NCI-H2081 treated with DMSO at 0.1 percent for 48 hours (cell line): ENCODE measurements at regions not wholly inside any gene's neighbourhood (a gene's known extent, or its start where the extent isn't known, plus 50 kb on each side); places are given as distances from the start of the nearest gene placed in this dataset.
"Not testable (repeated sequence)": the region's sequence is repeated elsewhere in the genome, so short reads cannot be mapped to it uniquely, and the experiment has no call there.

Experiments used
- DNase-seq: peaks from one replicate; lab custom pipeline; 2025; lab: John Stamatoyannopoulos, UW

- no peak for DNase-seq
Measured at GRCh38 chr2:51778806-51779205, 746.9 kb upstream of the NRXN1 start.

DNA sequence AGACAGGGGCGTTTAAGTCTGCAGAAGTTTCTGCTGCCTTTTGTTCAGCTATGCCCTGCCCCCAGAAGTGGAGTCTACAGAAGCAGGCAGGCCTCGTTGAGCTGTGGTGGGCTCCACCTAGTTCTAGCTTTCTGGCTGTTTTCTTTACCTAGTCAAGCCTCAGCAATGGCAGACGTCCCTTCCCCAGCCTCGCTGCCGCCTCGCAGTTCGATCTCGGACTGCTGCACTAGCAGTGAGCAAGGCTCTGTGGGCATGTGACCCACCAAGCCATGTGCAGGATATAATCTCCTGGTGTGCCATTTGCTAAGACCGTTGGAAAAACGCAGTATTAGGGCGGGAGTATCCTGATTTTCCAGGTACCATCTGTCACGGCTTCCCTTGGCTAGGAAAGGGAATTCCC lies 742.7 kb upstream of the NRXN1 start:
- DNase-seq: not testable (repeated sequence)

DNA sequence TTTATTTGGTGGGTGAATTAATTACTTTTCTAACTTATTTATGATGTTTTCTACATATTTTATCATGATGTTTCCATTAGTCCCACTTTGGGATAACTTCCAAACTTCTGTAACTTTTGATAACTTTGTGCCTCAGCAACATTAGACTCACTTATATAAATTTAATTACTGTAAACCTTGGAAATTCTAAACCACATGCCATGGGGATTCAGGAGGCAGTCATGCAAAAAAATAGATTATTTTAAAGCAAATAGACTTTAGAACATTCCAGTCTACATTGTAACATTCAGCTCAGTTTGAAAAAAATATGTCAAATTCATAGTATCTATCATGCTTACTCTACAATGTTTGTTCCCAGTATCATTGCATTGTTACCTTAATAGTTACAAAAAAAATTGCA lies 728.5 kb upstream of the NRXN1 start:
- no peak for DNase-seq

- DNase-seq: no peak
Measured at GRCh38 chr2:51758081-51758480, 726.1 kb upstream of the NRXN1 start.

GRCh38 chr2:51734115-51734514 lies 702.2 kb upstream of the NRXN1 start:
- DNase-seq: no peak

- DNase-seq: no peak
Measured at GRCh38 chr2:51723691-51724090, 691.8 kb upstream of the NRXN1 start.

GRCh38 chr2:51722311-51722710 lies 690.4 kb upstream of the NRXN1 start:
- DNase-seq: no peak

GRCh38 chr2:51720826-51721225 lies 688.9 kb upstream of the NRXN1 start:
- DNase-seq: no peak

DNA sequence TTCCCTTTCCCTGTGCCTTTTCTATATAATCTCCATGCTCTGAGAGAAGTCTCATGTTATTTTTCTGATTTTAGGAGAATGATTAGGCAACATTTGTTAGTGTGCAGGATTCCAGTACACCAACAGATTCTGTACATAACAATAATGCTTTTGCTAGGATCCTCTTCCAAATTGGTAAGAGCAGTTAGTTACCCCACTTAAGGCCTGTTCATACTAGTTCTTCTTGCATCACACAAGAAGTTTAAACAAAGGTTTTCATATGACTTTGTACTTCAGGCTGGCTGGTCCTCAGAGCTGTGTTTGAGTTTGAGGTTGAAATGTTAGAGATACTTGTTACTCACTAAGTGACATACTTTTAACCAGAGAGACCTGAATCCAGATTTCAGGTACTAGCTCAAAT lies 686.9 kb upstream of the NRXN1 start:
- no peak for DNase-seq

- DNase-seq: no peak
Measured at GRCh38 chr2:51717312-51717711, 685.4 kb upstream of the NRXN1 start.

DNA sequence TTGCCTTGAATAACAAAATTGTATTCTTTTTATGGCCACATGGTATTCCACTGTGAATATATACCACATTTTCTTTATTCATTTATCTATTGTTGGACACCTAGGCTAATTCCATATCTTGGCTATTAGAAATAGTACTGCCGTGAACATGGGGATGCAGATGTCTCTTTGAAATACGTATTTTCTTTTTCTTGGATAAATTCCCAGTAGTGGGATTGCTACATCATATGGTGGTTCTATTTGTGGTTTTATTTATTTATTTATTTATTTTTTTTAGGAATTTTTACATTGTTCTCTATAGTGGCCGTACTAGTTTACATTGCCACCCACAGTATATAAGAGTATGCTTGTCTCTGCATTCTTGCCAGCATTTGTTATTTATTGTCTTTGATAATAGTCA lies 679.8 kb upstream of the NRXN1 start:
- no peak for DNase-seq

DNA sequence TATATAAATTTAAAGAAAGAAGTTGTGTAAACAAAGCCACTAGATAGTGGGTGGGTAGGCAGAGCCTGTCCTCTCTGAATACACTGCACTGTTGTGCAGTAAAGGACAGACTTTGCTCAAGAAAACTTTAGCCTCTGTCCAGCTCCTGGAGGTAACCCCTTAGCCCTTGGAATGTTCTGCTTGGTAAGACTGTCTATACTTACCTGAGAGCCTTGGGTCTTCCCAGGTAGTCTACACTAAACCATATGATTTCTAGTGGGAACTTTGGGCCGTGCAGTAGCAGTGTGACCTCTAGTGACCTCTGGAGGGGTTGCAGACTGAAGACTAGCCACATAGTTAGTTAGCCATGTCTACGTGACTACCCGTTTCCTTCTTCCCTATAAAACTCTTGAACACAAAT lies 678.3 kb upstream of the NRXN1 start:
- DNase-seq: no peak

DNA sequence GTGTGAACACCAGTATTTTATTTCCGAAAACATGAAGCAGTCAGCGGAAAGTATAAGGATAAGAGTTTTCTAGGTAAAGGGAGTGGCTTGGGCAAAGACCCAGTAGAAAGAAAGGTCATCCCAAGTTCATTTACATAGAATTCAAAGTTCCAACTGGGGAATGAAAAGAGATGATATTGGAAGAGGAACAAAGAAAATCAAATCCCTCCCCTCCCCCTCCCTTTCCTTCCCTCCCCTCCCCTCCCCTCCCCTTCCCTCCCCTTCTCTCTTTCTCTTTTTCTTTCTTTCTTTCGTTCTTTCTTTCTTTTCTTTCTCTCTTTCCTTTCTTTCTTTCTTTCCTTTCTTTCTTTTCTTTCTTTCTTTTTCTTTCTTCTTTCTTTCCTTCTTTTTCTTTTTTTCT lies 675.7 kb upstream of the NRXN1 start:
- no peak for DNase-seq

DNA sequence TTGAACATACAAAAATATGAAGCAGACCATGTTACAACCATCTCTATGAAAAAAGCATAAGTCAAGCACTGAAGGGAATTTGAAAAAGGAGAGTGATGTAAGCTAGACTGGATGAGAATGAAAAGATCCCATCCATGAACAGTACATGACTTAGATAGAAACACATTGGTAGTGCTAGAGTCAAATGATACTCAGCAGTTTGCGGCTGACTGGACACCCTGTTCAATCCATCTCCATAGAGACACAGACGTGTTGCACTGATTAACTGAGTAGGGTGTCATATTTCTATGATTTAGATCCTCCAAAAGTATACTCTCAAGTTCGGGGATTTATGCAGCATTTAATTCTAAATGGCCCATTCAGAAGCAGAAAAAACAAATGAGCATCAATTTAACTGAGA lies 674.3 kb upstream of the NRXN1 start:
- no peak for DNase-seq

- DNase-seq: no peak
Measured at GRCh38 chr2:51705417-51705816, 673.5 kb upstream of the NRXN1 start.

- DNase-seq: no peak
Measured at GRCh38 chr2:51698021-51698420, 666.1 kb upstream of the NRXN1 start.

GRCh38 chr2:51697095-51697494 lies 665.2 kb upstream of the NRXN1 start:
- no peak for DNase-seq

DNA sequence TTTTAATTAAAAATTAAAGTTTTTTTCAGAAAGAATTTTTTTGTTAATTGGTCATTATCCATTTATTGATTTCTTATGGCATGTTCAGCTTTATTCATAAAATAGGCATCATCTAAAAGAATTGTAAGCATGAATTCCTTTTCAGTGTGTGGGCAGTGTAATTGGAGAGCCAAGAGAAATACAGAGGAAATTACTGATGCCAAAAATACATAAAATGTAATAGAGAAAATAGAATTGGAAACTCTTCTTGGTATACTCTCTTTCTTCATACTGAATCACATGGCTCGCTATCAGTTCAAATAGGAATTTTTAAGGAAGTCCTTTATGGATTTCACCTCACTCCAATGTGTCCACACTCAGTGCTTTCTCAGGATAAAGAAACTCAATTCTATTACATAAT lies 663.6 kb upstream of the NRXN1 start:
- DNase-seq: no peak

- no peak for DNase-seq
Measured at GRCh38 chr2:51693640-51694039, 661.7 kb upstream of the NRXN1 start.

DNA sequence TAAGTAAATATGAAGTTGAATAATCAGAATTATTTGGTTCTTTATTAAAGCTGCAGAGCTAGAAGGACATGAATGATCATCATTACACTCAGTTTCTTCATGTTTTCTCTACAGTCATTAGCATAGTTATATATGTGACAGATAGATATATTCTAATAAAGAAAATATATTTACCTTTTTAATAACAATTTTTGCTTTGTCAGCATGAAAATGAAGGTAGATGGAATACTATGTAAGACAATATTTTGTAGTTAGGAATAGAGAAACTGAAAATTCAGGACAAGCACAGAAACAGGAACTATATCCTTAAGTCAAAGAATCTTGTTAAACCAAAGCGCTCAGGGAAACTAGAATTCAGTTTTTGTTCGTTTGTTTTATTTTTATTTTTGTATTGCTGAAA lies 649.9 kb upstream of the NRXN1 start:
- DNase-seq: no peak

DNA sequence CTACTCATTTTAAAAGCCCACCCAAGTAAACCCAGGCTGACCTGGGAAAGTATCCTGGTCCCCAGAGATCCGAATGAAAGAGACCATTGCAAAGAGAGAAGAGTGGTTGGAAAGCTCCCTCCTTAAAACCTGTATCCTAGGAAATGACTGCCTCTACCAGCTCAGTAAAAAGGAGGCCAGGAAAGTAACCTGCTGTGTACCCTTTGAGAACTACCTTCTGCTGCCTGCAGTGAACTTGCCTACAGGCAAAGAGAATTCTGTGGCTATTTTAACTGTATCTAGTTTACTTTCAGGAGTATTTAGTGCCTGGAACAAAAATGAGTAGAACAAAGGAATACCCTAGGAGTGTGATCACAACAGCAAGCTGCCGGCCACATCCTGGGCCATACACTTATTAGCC lies 641.7 kb upstream of the NRXN1 start:
- no peak for DNase-seq

DNA sequence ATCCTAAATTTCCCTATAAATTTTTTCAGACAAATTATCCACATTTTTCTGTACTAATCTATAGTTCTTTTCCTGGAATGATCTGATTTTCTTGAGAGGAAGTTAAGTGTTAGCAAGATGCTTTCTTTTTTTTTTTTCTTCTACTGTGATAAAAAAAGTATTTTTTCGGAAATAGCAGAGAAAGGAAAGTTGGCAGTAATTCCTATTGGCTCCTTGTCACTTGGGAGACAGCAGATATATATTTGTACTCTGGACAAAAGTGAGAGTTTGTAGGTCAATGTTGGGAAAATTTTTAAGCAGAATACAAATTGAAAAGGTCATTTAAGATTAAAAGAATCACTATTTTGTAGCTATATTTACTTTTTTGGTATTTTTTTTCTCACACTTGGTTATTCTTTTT lies 635.7 kb upstream of the NRXN1 start:
- DNase-seq: no peak

DNA sequence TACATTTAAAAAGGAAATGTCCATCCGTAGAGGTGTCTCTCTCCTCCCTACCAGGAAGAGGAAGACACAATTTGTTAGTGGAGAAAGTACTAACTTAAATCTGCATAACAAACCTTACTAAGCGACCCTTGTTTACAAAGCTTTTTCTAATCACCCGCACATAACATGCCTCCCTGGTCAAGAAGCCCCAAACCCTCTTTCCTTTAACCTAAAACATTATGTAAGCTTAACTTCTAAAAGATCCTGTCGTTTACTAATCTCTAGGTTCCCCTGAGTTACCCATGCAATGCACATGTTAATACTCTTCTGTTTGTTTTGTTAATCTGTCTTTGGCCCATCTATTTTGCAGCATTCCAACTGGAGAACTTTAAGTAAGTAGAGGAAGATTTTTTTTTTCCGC lies 630.3 kb upstream of the NRXN1 start:
- DNase-seq: no peak

GRCh38 chr2:51657849-51658248 lies 625.9 kb upstream of the NRXN1 start:
- DNase-seq: no peak

GRCh38 chr2:51650769-51651168 lies 618.8 kb upstream of the NRXN1 start:
- no peak for DNase-seq
